Astrocyte of the spinal cord (primary cell): ENCODE measurements at regions not wholly inside any gene's neighbourhood (a gene's known extent, or its start where the extent isn't known, plus 50 kb on each side); places are given as distances from the start of the nearest gene placed in this dataset.
"Not testable (repeated sequence)": the region's sequence is repeated elsewhere in the genome, so short reads cannot be mapped to it uniquely, and the experiment has no call there.

Source experiments
- DNase-seq: peaks from one replicate; pipeline ENCODE4 v3.0.0; 2011; ENCODE audit warnings: low read depth, low spot score
- H3K4me3 ChIP-seq: 2 replicates; pipeline ENCODE4 v1.5.1; 2011; ENCODE audit warnings: low read depth, mild to moderate bottlenecking, low read length, moderate library complexity
- CTCF ChIP-seq: IDR thresholded peaks from 2 replicates; pipeline ENCODE4 v1.5.1; 2012; ENCODE audit warnings: low read depth, mild to moderate bottlenecking, low read length, inconsistent platforms
- in situ Hi-C: cut with HindIII; loops from 2 replicates; pipeline ENCODE4 v1.10.0; 2017; ENCODE audit warnings: low sequenced_read_pairs

- in situ Hi-C loops = no loop called here
- no peak for TF ChIP-seq CTCF
- no peak overlapping the region for H3K4me3 ChIP-seq
- DNase-seq = no peak
Observed at GRCh38 chr14:56059054-56059453, 59.2 kb upstream of the PELI2 start.

GRCh38 chr14:56061051-56061450, 57.2 kb upstream of the PELI2 start:
- no peak overlapping the region for H3K4me3 ChIP-seq
- in situ Hi-C loops = no loop called here
- no peak for TF ChIP-seq CTCF
- DNase-seq = no peak

- H3K4me3 ChIP-seq = no peak overlapping the region
- no peak for DNase-seq
- in situ Hi-C loops = no loop called here
- TF ChIP-seq CTCF = no peak
Observed at GRCh38 chr14:56063131-56063530, 55.1 kb upstream of the PELI2 start.

GRCh38 chr14:56064513-56064912, 53.7 kb upstream of the PELI2 start:
- DNase-seq = no peak
- TF ChIP-seq CTCF = no peak
- no peak overlapping the region for H3K4me3 ChIP-seq
- in situ Hi-C loops = no loop called here

GRCh38 chr14:56065199-56065598, 53.0 kb upstream of the PELI2 start:
- DNase-seq, H3K4me3 ChIP-seq, in situ Hi-C loops: not testable (repeated sequence)

- in situ Hi-C loops = no loop called here
- no peak for DNase-seq
- TF ChIP-seq CTCF = no peak
- no peak overlapping the region for H3K4me3 ChIP-seq
Observed at GRCh38 chr14:56065621-56066290, 52.5 kb upstream of the PELI2 start.
